ENCODE measurements at regions not wholly inside any gene's neighbourhood (a gene's known extent, or its start where the extent isn't known, plus 50 kb on each side); places are given as distances from the start of the nearest gene placed in this dataset.
"Not testable (repeated sequence)": the region's sequence is repeated elsewhere in the genome, so short reads cannot be mapped to it uniquely, and the experiment has no call there.

GRCh38 chr7:19533266-19533665, 175.6 kb downstream of the POLR1F start:
- DNase-seq (ENCODE audit: low spot score) = no peak

- DNase-seq (ENCODE audit: low spot score) = no peak
These were observed 178.0 kb downstream of the POLR1F start for GRCh38 chr7:19530852-19531251.

GRCh38 chr7:19530261-19530660, 178.6 kb downstream of the POLR1F start:
- DNase-seq (ENCODE audit: low spot score) = no peak

GRCh38 chr7:19526639-19527038, 182.2 kb downstream of the POLR1F start:
- no peak for DNase-seq (ENCODE audit: low spot score)

- DNase-seq (ENCODE audit: low spot score) = peak; percentile 51
These were observed 186.4 kb downstream of the POLR1F start for GRCh38 chr7:19522486-19522885.

GRCh38 chr7:19520392-19520791, 188.4 kb downstream of the POLR1F start:
- DNase-seq (ENCODE audit: low spot score) = no peak

- DNase-seq (ENCODE audit: low spot score) = no peak
These were observed 189.3 kb downstream of the POLR1F start for GRCh38 chr7:19519443-19520021.

GRCh38 chr7:19517546-19517945, 191.3 kb downstream of the POLR1F start:
- DNase-seq (ENCODE audit: low spot score) = not testable (repeated sequence)

- DNase-seq (ENCODE audit: low spot score) = no peak
These were observed 200.0 kb downstream of the POLR1F start for GRCh38 chr7:19508821-19509220.

GRCh38 chr7:19508124-19508523, 200.7 kb downstream of the POLR1F start:
- no peak for DNase-seq (ENCODE audit: low spot score)

- peak; percentile 32 for DNase-seq (ENCODE audit: low spot score)
These were observed 216.9 kb downstream of the POLR1F start for GRCh38 chr7:19491821-19492452.

GRCh38 chr7:19491371-19491770, 217.5 kb downstream of the POLR1F start:
- no peak for DNase-seq (ENCODE audit: low spot score)

- DNase-seq (ENCODE audit: low spot score) = no peak
These were observed 219.5 kb downstream of the POLR1F start for GRCh38 chr7:19489162-19489820.

GRCh38 chr7:19488056-19488455, 220.8 kb downstream of the POLR1F start:
- DNase-seq (ENCODE audit: low spot score) = no peak

GRCh38 chr7:19482628-19483027, 226.2 kb downstream of the POLR1F start:
- no peak for DNase-seq (ENCODE audit: low spot score)

- no peak for DNase-seq (ENCODE audit: low spot score)
These were observed 228.5 kb downstream of the POLR1F start for GRCh38 chr7:19480383-19480782.

GRCh38 chr7:19470031-19470430, 238.8 kb downstream of the POLR1F start:
- DNase-seq (ENCODE audit: low spot score) = no peak

- no peak for DNase-seq (ENCODE audit: low spot score)
These were observed 243.0 kb downstream of the POLR1F start for GRCh38 chr7:19465861-19466260.

GRCh38 chr7:19464751-19465150, 244.1 kb downstream of the POLR1F start:
- no peak for DNase-seq (ENCODE audit: low spot score)

GRCh38 chr7:19464241-19464640, 244.6 kb downstream of the POLR1F start:
- DNase-seq (ENCODE audit: low spot score) = no peak

- no peak for DNase-seq (ENCODE audit: low spot score)
These were observed 245.3 kb downstream of the POLR1F start for GRCh38 chr7:19463581-19463980.

- no peak for DNase-seq (ENCODE audit: low spot score)
These were observed 253.2 kb downstream of the POLR1F start for GRCh38 chr7:19455623-19456022.

GRCh38 chr7:19448091-19448490, 260.7 kb downstream of the POLR1F start:
- no peak for DNase-seq (ENCODE audit: low spot score)
